ENCODE measurements at regions not wholly inside any gene's neighbourhood (a gene's known extent, or its start where the extent isn't known, plus 50 kb on each side); places are given as distances from the start of the nearest gene placed in this dataset.

DNA sequence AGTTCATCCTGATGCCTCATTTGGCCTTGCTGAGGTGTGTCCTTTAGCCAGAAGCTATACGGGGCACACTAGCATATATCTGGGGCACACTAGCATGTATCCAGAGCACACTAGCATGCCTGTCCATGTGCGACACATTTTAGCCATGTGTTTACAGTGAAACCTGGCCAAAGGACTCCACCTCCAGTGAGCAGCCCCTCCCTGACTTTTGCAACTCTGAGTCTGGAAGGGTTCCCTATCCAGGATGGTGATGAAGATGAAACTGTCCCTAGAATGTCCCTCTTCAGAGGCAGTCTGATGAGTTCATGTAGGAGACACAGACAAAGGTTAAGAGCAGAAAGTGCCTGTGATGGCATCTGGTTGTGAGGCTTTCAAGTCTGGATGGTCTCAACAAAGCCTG is 61.4 kb upstream of the LGALSL start:
- Histone ChIP-seq H3K27me3 (ENCODE audit: insufficient read depth, poor library complexity, severe bottlenecking) (no peaks in the 10 kb centered on the region), H3K4me1 (ENCODE audit: insufficient read depth, poor library complexity, severe bottlenecking) (no peaks in the 10 kb centered on the region), H3K27ac (ENCODE audit: poor library complexity, severe bottlenecking) (no peak overlapping the region), H3K36me3 (ENCODE audit: low read depth) (no peaks in the 10 kb centered on the region), H3K9me3 (ENCODE audit: severe bottlenecking) (no peaks in the 10 kb centered on the region), H3K4me3 (ENCODE audit: severe bottlenecking) (no peak overlapping the region)
- ATAC-seq (ENCODE audit: low read depth), result no peak
- TF ChIP-seq, protein P1, sequence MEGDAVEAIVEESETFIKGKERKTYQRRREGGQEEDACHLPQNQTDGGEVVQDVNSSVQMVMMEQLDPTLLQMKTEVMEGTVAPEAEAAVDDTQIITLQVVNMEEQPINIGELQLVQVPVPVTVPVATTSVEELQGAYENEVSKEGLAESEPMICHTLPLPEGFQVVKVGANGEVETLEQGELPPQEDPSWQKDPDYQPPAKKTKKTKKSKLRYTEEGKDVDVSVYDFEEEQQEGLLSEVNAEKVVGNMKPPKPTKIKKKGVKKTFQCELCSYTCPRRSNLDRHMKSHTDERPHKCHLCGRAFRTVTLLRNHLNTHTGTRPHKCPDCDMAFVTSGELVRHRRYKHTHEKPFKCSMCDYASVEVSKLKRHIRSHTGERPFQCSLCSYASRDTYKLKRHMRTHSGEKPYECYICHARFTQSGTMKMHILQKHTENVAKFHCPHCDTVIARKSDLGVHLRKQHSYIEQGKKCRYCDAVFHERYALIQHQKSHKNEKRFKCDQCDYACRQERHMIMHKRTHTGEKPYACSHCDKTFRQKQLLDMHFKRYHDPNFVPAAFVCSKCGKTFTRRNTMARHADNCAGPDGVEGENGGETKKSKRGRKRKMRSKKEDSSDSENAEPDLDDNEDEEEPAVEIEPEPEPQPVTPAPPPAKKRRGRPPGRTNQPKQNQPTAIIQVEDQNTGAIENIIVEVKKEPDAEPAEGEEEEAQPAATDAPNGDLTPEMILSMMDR (IDR thresholded peaks at IDR 0.05; ENCODE audit: poor library complexity, severe bottlenecking), result no peak
- DNase-seq (ENCODE audit: low spot score), result no peak

DNA sequence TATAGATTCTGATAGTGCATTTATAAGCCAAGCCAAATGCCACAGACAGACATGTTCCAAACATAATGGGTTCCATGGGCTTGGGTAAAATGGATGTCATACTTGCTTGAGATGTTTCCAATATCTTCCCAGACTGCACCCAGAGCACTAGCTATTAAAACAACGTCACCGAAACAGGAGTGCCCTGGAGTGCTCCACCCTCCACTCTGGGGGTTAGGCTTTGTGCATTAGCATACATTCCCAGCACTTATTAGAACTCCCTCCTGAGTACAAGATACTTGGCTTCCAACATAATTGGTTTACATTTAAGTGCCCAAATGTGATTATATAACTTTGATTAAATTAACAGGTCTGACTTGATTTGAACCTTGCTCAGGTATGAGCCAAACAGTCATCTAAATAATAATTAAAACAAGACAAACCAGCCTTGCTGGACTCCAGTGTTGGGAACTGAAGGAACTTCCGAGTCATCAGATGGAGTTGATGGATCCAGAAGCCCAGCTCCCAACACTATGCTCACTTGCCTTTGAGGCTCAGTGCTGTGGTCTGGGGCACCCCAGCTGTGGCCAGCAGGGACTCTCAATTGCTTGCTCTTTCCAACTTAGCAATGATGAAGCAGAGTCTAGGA is 60.5 kb upstream of the LGALSL start:
- TF ChIP-seq, protein P1 (IDR thresholded peaks at IDR 0.05; ENCODE audit: poor library complexity, severe bottlenecking), result no peak
- Histone ChIP-seq H3K4me3 (ENCODE audit: severe bottlenecking) (no peak overlapping the region), H3K9me3 (ENCODE audit: severe bottlenecking) (no peaks in the 10 kb centered on the region), H3K4me1 (ENCODE audit: insufficient read depth, poor library complexity, severe bottlenecking) (no peaks in the 10 kb centered on the region), H3K27ac (ENCODE audit: poor library complexity, severe bottlenecking) (no peak overlapping the region), H3K36me3 (ENCODE audit: low read depth) (no peaks in the 10 kb centered on the region), H3K27me3 (ENCODE audit: insufficient read depth, poor library complexity, severe bottlenecking) (no peaks in the 10 kb centered on the region)
- ATAC-seq (ENCODE audit: low read depth) (no peak), DNase-seq (ENCODE audit: low spot score) (no peak)

DNA sequence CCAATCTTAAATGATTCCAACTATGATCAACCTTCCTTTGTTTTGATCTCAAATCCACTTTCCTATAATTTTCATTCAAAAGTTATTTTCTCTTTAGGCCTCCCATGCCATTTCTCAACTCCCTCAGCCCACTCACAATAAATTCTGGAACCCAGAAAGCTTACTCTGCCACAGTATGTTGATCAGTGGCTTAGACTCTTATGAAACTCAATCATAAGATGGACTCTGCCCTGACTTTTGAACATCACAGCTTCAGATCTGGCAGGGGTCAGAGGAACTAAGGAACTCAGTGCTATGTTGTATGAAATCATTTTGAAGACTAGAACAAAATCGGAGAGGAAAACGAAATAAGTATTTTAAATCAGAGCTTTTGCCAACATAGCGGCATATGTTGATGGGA is 59.8 kb upstream of the LGALSL start:
- DNase-seq (ENCODE audit: low spot score) (no peak), ATAC-seq (ENCODE audit: low read depth) (no peak)
- no peaks in the 10 kb centered on the region for H3K36me3 ChIP-seq (ENCODE audit: low read depth)
- no peak overlapping the region for H3K27ac ChIP-seq (ENCODE audit: poor library complexity, severe bottlenecking)
- no peak overlapping the region for H3K4me3 ChIP-seq (ENCODE audit: severe bottlenecking)
- H3K4me1 ChIP-seq (ENCODE audit: insufficient read depth, poor library complexity, severe bottlenecking), result no peaks in the 10 kb centered on the region
- TF ChIP-seq, protein P1 (IDR thresholded peaks at IDR 0.05; ENCODE audit: poor library complexity, severe bottlenecking), result no peak
- no peaks in the 10 kb centered on the region for H3K27me3 ChIP-seq (ENCODE audit: insufficient read depth, poor library complexity, severe bottlenecking)
- no peaks in the 10 kb centered on the region for H3K9me3 ChIP-seq (ENCODE audit: severe bottlenecking)

DNA sequence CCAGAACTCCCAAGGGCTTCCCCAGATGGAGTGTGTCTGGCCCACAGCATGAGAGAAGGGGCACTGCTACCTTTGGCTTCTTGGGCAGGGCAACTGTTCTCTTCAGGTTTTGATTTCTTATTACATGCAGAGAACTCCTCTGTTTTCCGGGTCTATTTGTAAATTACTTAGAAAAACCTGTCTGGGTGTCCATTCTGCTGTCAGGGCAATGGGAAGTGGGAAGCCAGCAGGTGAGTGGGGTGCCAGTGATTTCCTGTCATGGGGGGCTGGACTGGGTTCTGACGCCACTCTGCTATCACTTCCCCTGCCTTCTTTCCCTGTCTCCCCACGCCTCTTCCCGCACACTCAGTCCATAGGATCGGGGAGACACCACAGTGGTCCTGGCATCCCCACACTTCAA is 58.0 kb upstream of the LGALSL start:
- DNase-seq (ENCODE audit: low spot score) (no peak), ATAC-seq (ENCODE audit: low read depth) (no peak)
- TF ChIP-seq, protein P1 (IDR thresholded peaks at IDR 0.05; ENCODE audit: poor library complexity, severe bottlenecking), result no peak

DNA sequence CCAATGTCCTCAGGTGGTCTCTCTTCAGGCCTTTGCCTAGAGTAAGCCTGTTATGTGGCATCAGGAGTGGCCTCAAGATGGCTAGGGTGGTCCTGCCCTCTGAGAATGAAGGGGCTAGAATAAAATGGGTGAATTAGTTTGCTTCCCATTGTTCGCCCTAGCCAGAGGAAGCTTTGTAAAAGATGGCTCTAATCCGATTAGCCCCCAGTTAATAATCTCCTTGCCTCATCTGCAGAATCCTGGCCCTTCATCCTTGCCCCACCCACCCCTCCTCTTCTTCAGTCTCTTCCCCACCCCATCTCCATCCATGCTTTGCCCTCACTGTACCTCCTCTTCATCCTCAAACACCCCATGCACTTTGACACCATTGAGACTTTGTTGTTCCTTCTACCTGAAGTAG is 57.4 kb upstream of the LGALSL start:
- no peak overlapping the region for H3K27ac ChIP-seq (ENCODE audit: poor library complexity, severe bottlenecking)

More for the DNA sequence above, 58.0 kb upstream of the LGALSL start:
- Histone ChIP-seq H3K4me3 (ENCODE audit: severe bottlenecking) (no peak overlapping the region), H3K36me3 (ENCODE audit: low read depth) (no peaks in the 10 kb centered on the region), H3K27ac (ENCODE audit: poor library complexity, severe bottlenecking) (no peak overlapping the region), H3K9me3 (ENCODE audit: severe bottlenecking) (no peaks in the 10 kb centered on the region), H3K27me3 (ENCODE audit: insufficient read depth, poor library complexity, severe bottlenecking) (no peaks in the 10 kb centered on the region), H3K4me1 (ENCODE audit: insufficient read depth, poor library complexity, severe bottlenecking) (peaks cover 12% of the 10 kb centered on the region)

More for the DNA sequence above, 57.4 kb upstream of the LGALSL start:
- TF ChIP-seq, protein P1 (IDR thresholded peaks at IDR 0.05; ENCODE audit: poor library complexity, severe bottlenecking), result no peak
- ATAC-seq (ENCODE audit: low read depth) (no peak), DNase-seq (ENCODE audit: low spot score) (no peak)
- no peaks in the 10 kb centered on the region for H3K9me3 ChIP-seq (ENCODE audit: severe bottlenecking)
- no peaks in the 10 kb centered on the region for H3K27me3 ChIP-seq (ENCODE audit: insufficient read depth, poor library complexity, severe bottlenecking)
- H3K4me1 ChIP-seq (ENCODE audit: insufficient read depth, poor library complexity, severe bottlenecking), result peaks cover 13% of the 10 kb centered on the region
- no peaks in the 10 kb centered on the region for H3K36me3 ChIP-seq (ENCODE audit: low read depth)
- no peak overlapping the region for H3K4me3 ChIP-seq (ENCODE audit: severe bottlenecking)
